Tibial artery (tissue), 4 donors: ENCODE measurements at regions not wholly inside any gene's neighbourhood (a gene's known extent, or its start where the extent isn't known, plus 50 kb on each side); places are given as distances from the start of the nearest gene placed in this dataset.

ENCODE experiments used
- DNase-seq, 2 donors: peaks; one replicate each; pipeline ENCODE4 v3.0.0-alpha.2; 2019
- H3K27ac ChIP-seq, 2 donors: fragments of 200-600 bp; sonication (generic) in 1 of 2; 1 replicate in 1 of 2; 2 replicates in 1 of 2; pipeline ENCODE4 v1.5.1; 2018 to 2019; ENCODE audit warnings: mild to moderate bottlenecking in 1 of 2
- H3K27me3 ChIP-seq, 2 donors: fragments of 200-600 bp; sonication (generic) in 1 of 2; one replicate each; pipeline versions ENCODE4 v1.5.1 to v1.6.0; 2016 to 2019
- H3K36me3 ChIP-seq, 3 donors: fragments of 200-600 bp; sonication (generic) in 2 of 3; one replicate each; pipeline ENCODE4 v1.5.1; 2016 to 2019; ENCODE audit warnings: mild to moderate bottlenecking in 2 of 3
- H3K4me1 ChIP-seq, 4 donors: fragments of 200-600 bp; sonication (generic) in 2 of 4; 1 replicate in 3 of 4; 2 replicates in 1 of 4; pipeline ENCODE4 v1.5.1; 2016 to 2019
- H3K4me3 ChIP-seq, 2 donors: fragments of 200-600 bp; sonication (generic) in 1 of 2; 1 replicate in 1 of 2; 2 replicates in 1 of 2; pipeline ENCODE4 v1.5.1; 2018 to 2019; ENCODE audit warnings: mild to moderate bottlenecking in 2 of 2
- H3K9me3 ChIP-seq, 3 donors: fragments of 200-600 bp; sonication (generic) in 1 of 3; one replicate each; pipeline ENCODE4 v1.5.1; 2016 to 2019
- CTCF ChIP-seq, 2 experiments: fragments of 200-600 bp in 1 of 2; fragments of 450-650 bp in 1 of 2; IDR thresholded peaks; one replicate each; pipeline ENCODE4 v1.5.1; 2017 to 2019; ENCODE audit warnings: antibody characterized with exemption in 2 of 2, mild to moderate bottlenecking in 1 of 2, moderate library complexity in 1 of 2
- intact Hi-C: fragments of 100-400 bp; cut with DNase I; formaldehyde crosslinking; loops from one replicate; pipeline ENCODE4 v1.15.0; 2023; ENCODE audit warnings: low total_unique reads

GRCh38 chr5:19196631-19197030 is 791.4 kb downstream of the CDH18 start:
- no peak overlapping the region for H3K27ac ChIP-seq
- H3K9me3 ChIP-seq: no peaks in the 10 kb centered on the region
- TF ChIP-seq CTCF (IDR thresholded peaks at IDR 0.05): no peak
- no peaks in the 10 kb centered on the region for H3K4me1 ChIP-seq
- H3K4me3 ChIP-seq: no peak overlapping the region
- intact Hi-C loops: no loop called here
- DNase-seq: no peak
- no peaks in the 10 kb centered on the region for H3K36me3 ChIP-seq
- no peaks in the 10 kb centered on the region for H3K27me3 ChIP-seq

GRCh38 chr5:19200251-19200650 is 787.7 kb downstream of the CDH18 start:
- H3K36me3 ChIP-seq: no peaks in the 10 kb centered on the region
- no peaks in the 10 kb centered on the region for H3K9me3 ChIP-seq
- no peak overlapping the region for H3K27ac ChIP-seq
- H3K4me3 ChIP-seq: no peak overlapping the region
- no peak for TF ChIP-seq CTCF (IDR thresholded peaks at IDR 0.05)
- intact Hi-C loops: no loop called here
- H3K4me1 ChIP-seq: no peaks in the 10 kb centered on the region
- DNase-seq: no peak
- no peaks in the 10 kb centered on the region for H3K27me3 ChIP-seq

- intact Hi-C loops: no loop called here
- H3K27me3 ChIP-seq: no peaks in the 10 kb centered on the region
- H3K4me3 ChIP-seq: no peak overlapping the region
- no peaks in the 10 kb centered on the region for H3K4me1 ChIP-seq
- no peak for DNase-seq
- peaks cover 0 to 5% (median 0%) of the 10 kb centered on the region in 3 donors for H3K9me3 ChIP-seq
- no peak overlapping the region for H3K27ac ChIP-seq
- TF ChIP-seq CTCF (IDR thresholded peaks at IDR 0.05): no peak
- H3K36me3 ChIP-seq: no peaks in the 10 kb centered on the region
These were observed 779.6 kb downstream of the CDH18 start for GRCh38 chr5:19208397-19208796.

- H3K27me3 ChIP-seq: no peaks in the 10 kb centered on the region
- no peak for DNase-seq
- no peak for TF ChIP-seq CTCF (IDR thresholded peaks at IDR 0.05)
- H3K27ac ChIP-seq: no peak overlapping the region
- no peaks in the 10 kb centered on the region for H3K4me1 ChIP-seq
- H3K9me3 ChIP-seq: peaks cover 0 to 5% (median 0%) of the 10 kb centered on the region in 3 donors
- no peak overlapping the region for H3K4me3 ChIP-seq
- H3K36me3 ChIP-seq: no peaks in the 10 kb centered on the region
- intact Hi-C loops: no loop called here
These were observed 777.1 kb downstream of the CDH18 start for GRCh38 chr5:19210886-19211285.

- H3K27ac ChIP-seq: no peak overlapping the region
- H3K4me3 ChIP-seq: no peak overlapping the region
- intact Hi-C loops: no loop called here
- DNase-seq: no peak
- H3K36me3 ChIP-seq: no peaks in the 10 kb centered on the region
- no peaks in the 10 kb centered on the region for H3K4me1 ChIP-seq
- no peaks in the 10 kb centered on the region for H3K27me3 ChIP-seq
- H3K9me3 ChIP-seq: no peaks in the 10 kb centered on the region
- TF ChIP-seq CTCF (IDR thresholded peaks at IDR 0.05): no peak
These were observed 758.7 kb downstream of the CDH18 start for GRCh38 chr5:19229179-19229835.

- no peaks in the 10 kb centered on the region for H3K27me3 ChIP-seq
- DNase-seq: no peak
- TF ChIP-seq CTCF (IDR thresholded peaks at IDR 0.05): no peak
- intact Hi-C loops: no loop called here
- H3K36me3 ChIP-seq: no peaks in the 10 kb centered on the region
- H3K4me3 ChIP-seq: no peak overlapping the region
- no peaks in the 10 kb centered on the region for H3K9me3 ChIP-seq
- no peak overlapping the region for H3K27ac ChIP-seq
- no peaks in the 10 kb centered on the region for H3K4me1 ChIP-seq
These were observed 754.4 kb downstream of the CDH18 start for GRCh38 chr5:19233573-19233972.
